ENCODE measurements at regions not wholly inside any gene's neighbourhood (a gene's known extent, or its start where the extent isn't known, plus 50 kb on each side); places are given as distances from the start of the nearest gene placed in this dataset.

- Mint-ChIP-seq H3K4me1 (ENCODE audit: low read depth) (no peaks in the 10 kb centered on the region), H3K36me3 (no peaks in the 10 kb centered on the region), H3K9me3 (peaks cover 13% of the 10 kb centered on the region), H3K27me3 (no peaks in the 10 kb centered on the region), H3K27ac (no peak overlapping the region), H3K4me3 (no peak overlapping the region)
- no peak for DNase-seq
- ChIA-PET POLR2A (no interaction called here), CTCF (no interaction called here)
- intact Hi-C loops (cut with micrococcal nuclease) = no loop called here
Observed at GRCh38 chr1:238658763-238659162, 727.6 kb upstream of the CHRM3 start.

- no peak overlapping the region for H3K27ac Mint-ChIP-seq
- no peaks in the 10 kb centered on the region for H3K4me1 Mint-ChIP-seq (ENCODE audit: low read depth)
- no peak overlapping the region for H3K4me3 Mint-ChIP-seq
- intact Hi-C loops (cut with micrococcal nuclease) = no loop called here
- ChIA-PET POLR2A (no interaction called here), CTCF (no interaction called here)
- no peaks in the 10 kb centered on the region for H3K27me3 Mint-ChIP-seq
- H3K36me3 Mint-ChIP-seq = no peaks in the 10 kb centered on the region
- peaks cover 17% of the 10 kb centered on the region for H3K9me3 Mint-ChIP-seq
- no peak for DNase-seq
Observed at GRCh38 chr1:238653693-238654321, 732.6 kb upstream of the CHRM3 start.

DNA sequence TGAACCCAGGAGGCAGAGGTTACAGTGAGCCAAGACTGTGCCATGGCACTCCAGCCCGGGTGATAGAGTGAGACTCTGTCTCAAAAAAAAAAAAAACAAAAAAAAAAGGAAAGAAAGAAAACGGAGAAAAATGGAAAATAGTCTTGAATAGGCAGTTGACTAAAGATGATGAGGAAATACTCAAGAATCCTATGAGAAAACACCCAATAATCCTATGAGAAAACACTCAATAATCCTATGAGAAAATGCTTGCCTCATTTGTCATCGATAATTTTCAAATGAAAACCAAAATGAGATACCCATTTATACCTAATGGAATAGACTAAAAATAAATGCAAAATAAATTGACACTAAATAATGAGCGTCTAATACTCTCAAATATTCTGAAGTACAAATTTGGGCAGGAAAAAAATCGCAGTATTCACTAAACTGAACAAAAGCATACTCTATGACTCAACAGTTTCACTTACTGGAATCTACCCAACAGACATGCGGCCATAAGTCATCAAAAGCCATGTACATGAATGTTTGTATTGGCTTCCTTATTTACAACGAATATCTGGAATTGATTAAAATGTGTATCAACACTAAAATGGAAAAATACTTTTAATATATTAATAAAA, 733.9 kb upstream of the CHRM3 start:
- Mint-ChIP-seq H3K4me3 (no peak overlapping the region), H3K27me3 (no peaks in the 10 kb centered on the region), H3K4me1 (ENCODE audit: low read depth) (no peaks in the 10 kb centered on the region), H3K36me3 (no peaks in the 10 kb centered on the region), H3K27ac (no peak overlapping the region), H3K9me3 (peaks cover 13% of the 10 kb centered on the region)
- CTCF ChIA-PET = no interaction called here
- intact Hi-C loops (cut with micrococcal nuclease) = no loop called here
- no peak for DNase-seq
- POLR2A ChIA-PET = no interaction called here

DNA sequence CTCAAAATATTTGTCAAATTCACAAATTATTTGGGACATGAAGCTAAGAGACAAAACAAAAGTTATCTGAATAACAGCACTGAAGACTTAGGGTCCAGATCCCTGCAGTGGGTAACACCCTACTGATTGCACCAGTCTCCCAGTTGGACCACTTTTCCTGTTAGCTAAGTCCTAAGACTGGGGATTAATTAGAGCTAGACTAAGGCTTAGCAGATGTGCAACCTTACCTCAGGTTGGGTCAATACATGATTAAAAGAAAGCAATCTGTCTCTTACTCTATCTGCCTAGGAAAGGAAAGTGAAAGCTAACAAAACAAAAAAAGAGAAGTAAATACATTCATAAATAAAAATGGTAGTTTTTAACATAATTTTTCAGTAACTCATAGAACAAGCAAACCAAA, 737.2 kb upstream of the CHRM3 start:
- no peak overlapping the region for H3K27ac Mint-ChIP-seq
- H3K27me3 Mint-ChIP-seq = no peaks in the 10 kb centered on the region
- ChIA-PET POLR2A (no interaction called here), CTCF (no interaction called here)
- intact Hi-C loops (cut with micrococcal nuclease) = no loop called here
- DNase-seq = no peak
- H3K36me3 Mint-ChIP-seq = no peaks in the 10 kb centered on the region
- H3K4me3 Mint-ChIP-seq = no peak overlapping the region
- peaks cover 18% of the 10 kb centered on the region for H3K9me3 Mint-ChIP-seq
- no peaks in the 10 kb centered on the region for H3K4me1 Mint-ChIP-seq (ENCODE audit: low read depth)

DNA sequence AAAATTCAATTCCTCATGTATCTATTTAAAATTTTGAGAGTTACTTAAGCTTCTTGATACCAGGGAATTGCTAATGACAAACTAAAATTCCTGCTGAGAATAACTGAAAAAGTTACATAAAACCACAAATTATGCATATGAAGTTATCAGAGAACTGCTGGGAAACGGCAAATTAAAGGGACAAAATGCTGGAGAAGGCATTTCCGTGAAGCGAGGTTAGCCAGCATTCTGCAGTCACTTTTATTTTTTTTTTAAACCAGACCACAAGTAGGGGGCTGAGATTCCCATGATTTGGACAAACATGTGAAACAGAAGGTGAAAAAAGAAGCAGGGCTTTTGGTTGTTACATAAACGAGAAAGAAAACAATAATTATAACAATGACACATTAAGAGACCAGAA, 737.6 kb upstream of the CHRM3 start:
- Mint-ChIP-seq H3K4me1 (ENCODE audit: low read depth) (no peaks in the 10 kb centered on the region), H3K27me3 (no peaks in the 10 kb centered on the region), H3K9me3 (peaks cover 14% of the 10 kb centered on the region), H3K4me3 (no peak overlapping the region), H3K36me3 (no peaks in the 10 kb centered on the region), H3K27ac (no peak overlapping the region)
- ChIA-PET CTCF (interaction anchor here (0.7 kb wide), 1 partner anchor 244 kb away, joined by 3 read pairs; no protein-coding TSS in a partner anchor), POLR2A (no interaction called here)
- no peak for DNase-seq
- intact Hi-C loops (cut with micrococcal nuclease) = no loop called here

GRCh38 chr1:238648296-238648695, 738.1 kb upstream of the CHRM3 start:
- no peak for DNase-seq
- ChIA-PET CTCF (interaction anchor here (0.7 kb wide), 1 partner anchor 245 kb away, joined by 3 read pairs; no protein-coding TSS in a partner anchor), POLR2A (no interaction called here)
- H3K4me1 Mint-ChIP-seq (ENCODE audit: low read depth) = no peaks in the 10 kb centered on the region
- H3K4me3 Mint-ChIP-seq = no peak overlapping the region
- no peaks in the 10 kb centered on the region for H3K36me3 Mint-ChIP-seq
- no peak overlapping the region for H3K27ac Mint-ChIP-seq
- peaks cover 11% of the 10 kb centered on the region for H3K9me3 Mint-ChIP-seq
- no peaks in the 10 kb centered on the region for H3K27me3 Mint-ChIP-seq
- intact Hi-C loops (cut with micrococcal nuclease) = no loop called here

- Mint-ChIP-seq H3K4me3 (no peak overlapping the region), H3K9me3 (peaks cover 7% of the 10 kb centered on the region), H3K36me3 (no peaks in the 10 kb centered on the region), H3K4me1 (ENCODE audit: low read depth) (no peaks in the 10 kb centered on the region), H3K27me3 (no peaks in the 10 kb centered on the region), H3K27ac (no peak overlapping the region)
- intact Hi-C loops (cut with micrococcal nuclease) = no loop called here
- POLR2A ChIA-PET = no interaction called here
- no peak for DNase-seq
- CTCF ChIA-PET = no interaction called here
Observed at GRCh38 chr1:238647877-238648276, 738.5 kb upstream of the CHRM3 start.

- Mint-ChIP-seq H3K27ac (no peak overlapping the region), H3K4me3 (no peak overlapping the region), H3K4me1 (ENCODE audit: low read depth) (no peaks in the 10 kb centered on the region), H3K27me3 (no peaks in the 10 kb centered on the region), H3K36me3 (no peaks in the 10 kb centered on the region), H3K9me3 (peaks cover 5% of the 10 kb centered on the region)
- POLR2A ChIA-PET = interaction anchor here (0.6 kb wide), 1 partner anchor 72 kb away, joined by 3 read pairs; no protein-coding TSS in a partner anchor
- DNase-seq = no peak
- intact Hi-C loops (cut with micrococcal nuclease) = no loop called here
- CTCF ChIA-PET = no interaction called here
Observed at GRCh38 chr1:238642231-238642630, 744.1 kb upstream of the CHRM3 start.

DNA sequence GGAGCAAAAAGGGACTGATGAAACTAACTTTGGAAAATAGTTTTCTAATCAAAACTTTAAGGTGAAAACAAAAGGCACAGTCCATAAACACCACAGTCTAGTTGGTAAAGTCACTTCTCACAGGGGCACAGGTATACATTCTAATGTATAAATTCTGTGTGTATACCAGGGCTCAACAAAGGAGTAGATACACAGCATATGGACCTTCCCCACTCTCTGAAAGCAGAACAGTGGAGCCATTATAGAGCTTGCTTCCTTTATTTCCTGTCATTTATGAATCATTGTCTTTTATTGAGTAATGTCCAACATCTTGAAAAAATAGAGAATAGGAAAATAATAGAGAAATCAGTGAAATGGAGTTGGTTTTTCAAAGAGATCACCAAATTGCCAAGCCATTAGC, 746.5 kb upstream of the CHRM3 start:
- no peaks in the 10 kb centered on the region for H3K9me3 Mint-ChIP-seq
- no peaks in the 10 kb centered on the region for H3K27me3 Mint-ChIP-seq
- no peak overlapping the region for H3K4me3 Mint-ChIP-seq
- POLR2A ChIA-PET = no interaction called here
- H3K27ac Mint-ChIP-seq = no peak overlapping the region
- no peaks in the 10 kb centered on the region for H3K4me1 Mint-ChIP-seq (ENCODE audit: low read depth)
- intact Hi-C loops (cut with micrococcal nuclease) = no loop called here
- CTCF ChIA-PET = no interaction called here
- no peak for DNase-seq
- no peaks in the 10 kb centered on the region for H3K36me3 Mint-ChIP-seq

DNA sequence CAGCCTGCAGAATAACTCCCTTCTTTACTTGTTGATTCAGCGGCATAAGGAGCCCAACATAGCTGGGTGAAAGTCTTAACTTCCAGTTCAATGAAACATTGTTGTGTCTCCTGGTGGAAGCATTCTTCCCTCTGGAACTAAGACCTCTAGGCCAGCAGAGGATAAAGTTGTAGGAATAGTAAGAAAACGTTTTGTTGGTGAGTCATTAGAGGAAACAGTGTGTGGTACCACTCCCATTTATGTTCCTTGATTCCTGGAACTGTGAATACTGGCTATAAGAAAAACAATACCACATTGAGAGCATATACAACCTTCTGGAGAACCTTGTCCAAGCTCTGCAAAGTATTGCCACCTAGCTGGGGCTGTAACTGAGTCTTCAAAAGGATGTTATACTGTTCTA, 737.4 kb upstream of the ZP4 start:
- Mint-ChIP-seq H3K27ac (no peak overlapping the region), H3K9me3 (peaks cover 3% of the 10 kb centered on the region), H3K27me3 (no peaks in the 10 kb centered on the region), H3K4me1 (ENCODE audit: low read depth) (no peaks in the 10 kb centered on the region), H3K36me3 (no peaks in the 10 kb centered on the region), H3K4me3 (no peak overlapping the region)
- POLR2A ChIA-PET = no interaction called here
- intact Hi-C loops (cut with micrococcal nuclease) = no loop called here
- DNase-seq = no peak
- CTCF ChIA-PET = no interaction called here

GRCh38 chr1:238624776-238625175, 734.1 kb upstream of the ZP4 start:
- H3K27ac Mint-ChIP-seq = no peak overlapping the region
- ChIA-PET POLR2A (no interaction called here), CTCF (no interaction called here)
- no peak for DNase-seq
- H3K4me3 Mint-ChIP-seq = no peak overlapping the region
- H3K36me3 Mint-ChIP-seq = no peaks in the 10 kb centered on the region
- peaks cover 3% of the 10 kb centered on the region for H3K9me3 Mint-ChIP-seq
- no peaks in the 10 kb centered on the region for H3K4me1 Mint-ChIP-seq (ENCODE audit: low read depth)
- intact Hi-C loops (cut with micrococcal nuclease) = no loop called here
- no peaks in the 10 kb centered on the region for H3K27me3 Mint-ChIP-seq

DNA sequence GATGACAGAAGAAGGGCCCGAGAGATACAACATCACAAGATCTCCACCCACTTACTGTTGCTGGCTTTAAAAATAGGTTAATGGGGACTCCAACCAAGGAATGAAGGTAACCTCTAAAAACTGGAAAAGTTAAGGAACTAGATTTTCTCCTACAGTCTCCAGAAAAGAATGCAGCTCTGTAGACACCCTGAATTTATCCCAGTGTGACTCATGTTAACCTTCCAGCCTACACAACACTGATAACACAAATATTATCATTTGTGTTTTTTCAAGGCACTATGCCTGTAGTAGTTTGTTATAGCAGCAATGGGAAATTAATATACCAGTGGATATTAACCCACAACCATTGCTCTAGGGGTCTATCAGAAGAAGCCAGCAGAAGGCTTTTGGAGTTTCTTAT, 730.7 kb upstream of the ZP4 start:
- no peak for DNase-seq
- H3K4me1 Mint-ChIP-seq (ENCODE audit: low read depth) = no peaks in the 10 kb centered on the region
- no peaks in the 10 kb centered on the region for H3K27me3 Mint-ChIP-seq
- POLR2A ChIA-PET = no interaction called here
- no peak overlapping the region for H3K27ac Mint-ChIP-seq
- H3K4me3 Mint-ChIP-seq = no peak overlapping the region
- no peaks in the 10 kb centered on the region for H3K9me3 Mint-ChIP-seq
- CTCF ChIA-PET = no interaction called here
- no peaks in the 10 kb centered on the region for H3K36me3 Mint-ChIP-seq
- intact Hi-C loops (cut with micrococcal nuclease) = no loop called here

GRCh38 chr1:238619652-238620051, 728.9 kb upstream of the ZP4 start:
- no peak for DNase-seq
- intact Hi-C loops (cut with micrococcal nuclease) = no loop called here
- no peak overlapping the region for H3K4me3 Mint-ChIP-seq
- H3K9me3 Mint-ChIP-seq = no peaks in the 10 kb centered on the region
- H3K27me3 Mint-ChIP-seq = no peaks in the 10 kb centered on the region
- H3K36me3 Mint-ChIP-seq = no peaks in the 10 kb centered on the region
- H3K27ac Mint-ChIP-seq = no peak overlapping the region
- no peaks in the 10 kb centered on the region for H3K4me1 Mint-ChIP-seq (ENCODE audit: low read depth)
- ChIA-PET CTCF (no interaction called here), POLR2A (no interaction called here)
